Loucy (cell line): ENCODE measurements at regions not wholly inside any gene's neighbourhood (a gene's known extent, or its start where the extent isn't known, plus 50 kb on each side); places are given as distances from the start of the nearest gene placed in this dataset.
"Not testable (repeated sequence)": the region's sequence is repeated elsewhere in the genome, so short reads cannot be mapped to it uniquely, and the experiment has no call there.

Experiments used
- H2AFZ ChIP-seq: fragments of 200-600 bp; sonication (generic); 2 replicates; pipeline ENCODE4 v1.6.0; 2016; ENCODE audit warnings: antibody characterized with exemption, mild to moderate bottlenecking, low read length, moderate library complexity
- H3F3A ChIP-seq: fragments of 200-600 bp; 2 replicates; pipeline ENCODE4 v1.6.0; 2016; ENCODE audit warnings: antibody characterized with exemption, low read depth, mild to moderate bottlenecking
- H3K27me3 ChIP-seq: fragments of 200-600 bp; sonication (generic); 2 replicates; pipeline ENCODE4 v1.6.1; 2014; ENCODE audit warnings: low read length, mild to moderate bottlenecking; ENCODE audit not compliant: insufficient read depth, poor library complexity, severe bottlenecking
- H3K36me3 ChIP-seq: fragments of 200-600 bp; sonication (generic); 2 replicates; pipeline ENCODE4 v1.6.1; 2016; ENCODE audit warnings: low read length; ENCODE audit not compliant: insufficient read depth
- H3K4me1 ChIP-seq: fragments of 200-600 bp; sonication (generic); 2 replicates; pipeline ENCODE4 v1.5.1; 2014; ENCODE audit warnings: low read length, mild to moderate bottlenecking; ENCODE audit not compliant: insufficient read depth, poor library complexity, severe bottlenecking
- H3K4me2 ChIP-seq: fragments of 200-600 bp; sonication (generic); 2 replicates; pipeline ENCODE4 v1.6.0; 2014; ENCODE audit warnings: antibody characterized with exemption, low read length, low read depth, mild to moderate bottlenecking; ENCODE audit not compliant: poor library complexity, severe bottlenecking
- H3K4me3 ChIP-seq: fragments of 200-600 bp; sonication (generic); 2 replicates; pipeline ENCODE4 v1.5.1; 2014; ENCODE audit warnings: low read length, mild to moderate bottlenecking, mixed read lengths; ENCODE audit not compliant: poor library complexity, severe bottlenecking
- H3K79me2 ChIP-seq: fragments of 200-600 bp; sonication (generic); 2 replicates; pipeline ENCODE4 v1.6.1; 2014; ENCODE audit warnings: low read length; ENCODE audit not compliant: insufficient read depth
- H3K9ac ChIP-seq: fragments of 200-600 bp; sonication (generic); 2 replicates; pipeline ENCODE4 v1.6.0; 2014; ENCODE audit warnings: mild to moderate bottlenecking, low read depth, low read length, moderate library complexity; ENCODE audit not compliant: poor library complexity, severe bottlenecking
- H3K9me2 ChIP-seq: fragments of 200-600 bp; sonication (generic); replicated peaks from 2 replicates; pipeline ENCODE4 v1.6.1; 2016; ENCODE audit warnings: low read depth, low read length, mixed read lengths
- H3K9me3 ChIP-seq: fragments of 200-600 bp; sonication (generic); 2 replicates; pipeline ENCODE4 v1.6.1; 2014; ENCODE audit warnings: mild to moderate bottlenecking, antibody characterized with exemption, low read length, low read depth; ENCODE audit not compliant: insufficient read depth
- H4K20me1 ChIP-seq: fragments of 200-600 bp; sonication (generic); 2 replicates; pipeline ENCODE4 v1.6.0; 2014; ENCODE audit warnings: antibody characterized with exemption, low read length, mild to moderate bottlenecking; ENCODE audit not compliant: insufficient read depth, poor library complexity, severe bottlenecking
- EZH2phosphoT487 ChIP-seq: fragments of 200-600 bp; IDR thresholded peaks from 2 replicates; pipeline ENCODE4 v1.6.1; 2018; ENCODE audit warnings: antibody characterized with exemption, mild to moderate bottlenecking, moderate library complexity, borderline replicate concordance
- TF ChIP-seq, protein P1 (sequence below): fragments of 200-600 bp; sonication (generic); conservative IDR thresholded peaks from 2 replicates; pipeline ENCODE4 v1.5.1; 2014; ENCODE audit warnings: mild to moderate bottlenecking, antibody characterized with exemption, low read length

DNA sequence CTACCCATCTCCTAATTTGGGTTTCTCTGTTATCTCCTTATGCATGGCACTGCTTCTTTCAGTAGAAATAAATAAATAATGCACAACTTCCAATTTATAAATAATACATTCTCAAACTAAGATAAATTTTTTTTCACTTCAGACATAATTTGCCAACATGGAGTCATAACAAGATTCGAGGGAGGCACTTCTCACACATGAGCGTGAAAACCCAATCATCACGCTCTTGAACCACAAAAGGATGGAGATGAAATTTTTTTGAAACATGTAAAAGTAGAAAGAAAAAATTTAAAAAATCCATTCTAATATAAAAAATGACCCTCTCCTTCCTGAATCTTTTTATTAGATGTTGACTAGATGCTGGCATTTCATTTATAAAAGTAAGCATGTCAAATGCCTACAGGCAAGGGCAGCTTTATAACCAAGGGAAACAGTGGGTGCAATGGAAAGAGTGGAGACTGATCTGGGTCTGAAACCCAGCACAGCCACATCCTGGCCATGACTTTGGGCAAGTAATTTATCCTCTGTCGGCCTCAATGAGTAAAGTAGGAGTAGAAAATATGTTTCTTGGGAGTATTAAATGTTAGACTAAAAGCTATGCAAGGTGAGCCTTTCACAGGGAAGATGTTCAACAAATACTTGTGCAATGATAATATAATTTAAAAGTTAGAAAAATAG is 185.0 kb downstream of the STK31 start:
- no peaks in the 10 kb centered on the region for H3K9me2 ChIP-seq
- H2AFZ ChIP-seq: peak overlapping the region; percentile 15; the same call in 1 of the 2 replicates
- no peaks in the 10 kb centered on the region for H3K9me3 ChIP-seq
- H3K4me3 ChIP-seq: peak overlapping the region; percentile 64
- peak overlapping the region; percentile 89 for H3K4me2 ChIP-seq
- H3K27me3 ChIP-seq: no peaks in the 10 kb centered on the region
- peak overlapping the region; percentile 49 for H3K9ac ChIP-seq
- H3K79me2 ChIP-seq: no peaks in the 10 kb centered on the region
- no peaks in the 10 kb centered on the region for H4K20me1 ChIP-seq
- TF ChIP-seq, protein P1, sequence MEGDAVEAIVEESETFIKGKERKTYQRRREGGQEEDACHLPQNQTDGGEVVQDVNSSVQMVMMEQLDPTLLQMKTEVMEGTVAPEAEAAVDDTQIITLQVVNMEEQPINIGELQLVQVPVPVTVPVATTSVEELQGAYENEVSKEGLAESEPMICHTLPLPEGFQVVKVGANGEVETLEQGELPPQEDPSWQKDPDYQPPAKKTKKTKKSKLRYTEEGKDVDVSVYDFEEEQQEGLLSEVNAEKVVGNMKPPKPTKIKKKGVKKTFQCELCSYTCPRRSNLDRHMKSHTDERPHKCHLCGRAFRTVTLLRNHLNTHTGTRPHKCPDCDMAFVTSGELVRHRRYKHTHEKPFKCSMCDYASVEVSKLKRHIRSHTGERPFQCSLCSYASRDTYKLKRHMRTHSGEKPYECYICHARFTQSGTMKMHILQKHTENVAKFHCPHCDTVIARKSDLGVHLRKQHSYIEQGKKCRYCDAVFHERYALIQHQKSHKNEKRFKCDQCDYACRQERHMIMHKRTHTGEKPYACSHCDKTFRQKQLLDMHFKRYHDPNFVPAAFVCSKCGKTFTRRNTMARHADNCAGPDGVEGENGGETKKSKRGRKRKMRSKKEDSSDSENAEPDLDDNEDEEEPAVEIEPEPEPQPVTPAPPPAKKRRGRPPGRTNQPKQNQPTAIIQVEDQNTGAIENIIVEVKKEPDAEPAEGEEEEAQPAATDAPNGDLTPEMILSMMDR: no peak
- TF ChIP-seq EZH2phosphoT487: no peak
- peaks cover 34% of the 10 kb centered on the region for H3K4me1 ChIP-seq
- no peaks in the 10 kb centered on the region for H3K36me3 ChIP-seq
- H3F3A ChIP-seq: no peaks in the 10 kb centered on the region; the same call in 1 of the 2 replicates

DNA sequence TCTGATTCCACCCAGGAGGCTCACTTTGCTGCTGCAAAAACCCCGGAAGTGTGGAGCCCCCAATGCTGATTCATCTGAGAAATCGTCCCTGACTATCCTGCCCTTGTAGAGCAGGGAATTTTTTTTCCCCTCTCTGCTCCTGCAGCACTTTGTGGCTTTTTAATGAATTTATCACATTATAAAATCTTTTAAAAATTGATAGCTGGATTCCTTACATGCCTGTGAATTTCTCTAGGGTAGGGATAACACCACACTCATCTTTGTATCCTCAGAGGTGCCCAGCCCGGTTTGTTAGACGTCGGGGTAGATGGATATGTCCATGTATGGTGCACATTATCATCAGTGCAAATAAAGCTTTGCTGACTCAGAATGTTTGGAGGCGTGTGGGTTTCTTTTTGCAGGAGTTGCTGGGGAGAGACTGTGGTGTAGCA is 185.7 kb downstream of the STK31 start:
- peak overlapping the region; percentile 49 for H3K9ac ChIP-seq
- TF ChIP-seq, protein P1: no peak
- peaks cover 34% of the 10 kb centered on the region for H3K4me1 ChIP-seq
- no peaks in the 10 kb centered on the region for H3K36me3 ChIP-seq
- no peaks in the 10 kb centered on the region for H3K9me2 ChIP-seq
- H3K4me2 ChIP-seq: peak overlapping the region; percentile 89
- no peaks in the 10 kb centered on the region for H3K27me3 ChIP-seq
- H2AFZ ChIP-seq: peak overlapping the region; percentile 15; the same call in 1 of the 2 replicates
- H3K79me2 ChIP-seq: no peaks in the 10 kb centered on the region
- no peaks in the 10 kb centered on the region; the same call in 1 of the 2 replicates for H3F3A ChIP-seq
- no peaks in the 10 kb centered on the region for H3K9me3 ChIP-seq
- H3K4me3 ChIP-seq: peak overlapping the region; percentile 64
- no peaks in the 10 kb centered on the region for H4K20me1 ChIP-seq

- no peaks in the 10 kb centered on the region for H4K20me1 ChIP-seq
- no peaks in the 10 kb centered on the region for H3K36me3 ChIP-seq
- no peak for TF ChIP-seq EZH2phosphoT487
- TF ChIP-seq, protein P1: no peak
- H3K4me3 ChIP-seq: no peak overlapping the region
- H3K4me1 ChIP-seq: peaks cover 28% of the 10 kb centered on the region
- no peak overlapping the region for H3K4me2 ChIP-seq
- no peak overlapping the region for H2AFZ ChIP-seq
- no peaks in the 10 kb centered on the region for H3K9me3 ChIP-seq
- no peaks in the 10 kb centered on the region for H3K9me2 ChIP-seq
- H3F3A ChIP-seq: no peaks in the 10 kb centered on the region; the same call in 1 of the 2 replicates
- H3K9ac ChIP-seq: no peak overlapping the region
- no peaks in the 10 kb centered on the region for H3K27me3 ChIP-seq
- H3K79me2 ChIP-seq: no peaks in the 10 kb centered on the region
Observed at GRCh38 chr7:23898619-23899018, 188.6 kb downstream of the STK31 start.

- H2AFZ ChIP-seq, H3K79me2 ChIP-seq, H3K4me2 ChIP-seq, H3K4me3 ChIP-seq, H3K36me3 ChIP-seq, H3K9me3 ChIP-seq, H3K9ac ChIP-seq, H3K4me1 ChIP-seq, H3K9me2 ChIP-seq, H3F3A ChIP-seq, H4K20me1 ChIP-seq, H3K27me3 ChIP-seq: not testable (repeated sequence)
Observed at GRCh38 chr7:23904901-23905300, 194.9 kb downstream of the STK31 start.
